ENCODE measurements at regions not wholly inside any gene's neighbourhood (a gene's known extent, or its start where the extent isn't known, plus 50 kb on each side); places are given as distances from the start of the nearest gene placed in this dataset.

DNA sequence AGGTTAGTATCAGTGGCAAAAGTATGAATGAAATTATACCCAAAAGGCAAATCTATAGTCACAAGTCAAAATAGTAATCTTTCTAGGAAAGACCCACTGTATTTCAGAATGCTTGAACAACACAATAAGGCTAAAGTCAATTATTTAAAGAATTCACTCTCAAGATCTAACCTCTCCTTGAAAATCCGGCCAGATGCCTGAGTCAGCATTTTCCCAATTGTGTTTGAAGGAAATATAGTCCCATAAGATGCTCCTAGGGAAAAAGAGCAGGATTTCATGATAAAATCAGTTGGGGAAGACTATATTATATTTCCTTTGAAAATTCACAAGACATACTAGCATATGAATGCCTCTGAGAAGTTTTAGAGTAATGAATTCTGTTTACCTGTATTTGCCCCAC lies 1075.0 kb downstream of the GRM8 start:
- H3K27me3 Mint-ChIP-seq (ENCODE audit: insufficient read depth, low read depth): no peaks in the 10 kb centered on the region
- Histone ChIP-seq H3K4me3 (no peak overlapping the region), H3K9ac (no peak overlapping the region), H3K4me2 (no peak overlapping the region), H3K27ac (no peak overlapping the region), H2AFZ (replicated peaks) (no peak overlapping the region), H3K27me3 (no peaks in the 10 kb centered on the region), H4K20me1 (ENCODE audit: low read depth) (no peaks in the 10 kb centered on the region), H3K4me1 (no peaks in the 10 kb centered on the region), H3F3A (ENCODE audit: low read depth) (no peaks in the 10 kb centered on the region), H3K79me2 (ENCODE audit: low read depth) (no peaks in the 10 kb centered on the region), H3K36me3 (no peaks in the 10 kb centered on the region), H3K9me3 (ENCODE audit: low read depth) (no peaks in the 10 kb centered on the region)
- no peak for TF ChIP-seq EZH2phosphoT487 (IDR thresholded peaks at IDR 0.05)
- TF ChIP-seq, protein P1, sequence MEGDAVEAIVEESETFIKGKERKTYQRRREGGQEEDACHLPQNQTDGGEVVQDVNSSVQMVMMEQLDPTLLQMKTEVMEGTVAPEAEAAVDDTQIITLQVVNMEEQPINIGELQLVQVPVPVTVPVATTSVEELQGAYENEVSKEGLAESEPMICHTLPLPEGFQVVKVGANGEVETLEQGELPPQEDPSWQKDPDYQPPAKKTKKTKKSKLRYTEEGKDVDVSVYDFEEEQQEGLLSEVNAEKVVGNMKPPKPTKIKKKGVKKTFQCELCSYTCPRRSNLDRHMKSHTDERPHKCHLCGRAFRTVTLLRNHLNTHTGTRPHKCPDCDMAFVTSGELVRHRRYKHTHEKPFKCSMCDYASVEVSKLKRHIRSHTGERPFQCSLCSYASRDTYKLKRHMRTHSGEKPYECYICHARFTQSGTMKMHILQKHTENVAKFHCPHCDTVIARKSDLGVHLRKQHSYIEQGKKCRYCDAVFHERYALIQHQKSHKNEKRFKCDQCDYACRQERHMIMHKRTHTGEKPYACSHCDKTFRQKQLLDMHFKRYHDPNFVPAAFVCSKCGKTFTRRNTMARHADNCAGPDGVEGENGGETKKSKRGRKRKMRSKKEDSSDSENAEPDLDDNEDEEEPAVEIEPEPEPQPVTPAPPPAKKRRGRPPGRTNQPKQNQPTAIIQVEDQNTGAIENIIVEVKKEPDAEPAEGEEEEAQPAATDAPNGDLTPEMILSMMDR (IDR thresholded peaks at IDR 0.05): no peak
- no peak for TF ChIP-seq EZH2 (IDR thresholded peaks at IDR 0.05)
- H3K27ac Mint-ChIP-seq: no peak overlapping the region
- peaks cover 7% of the 10 kb centered on the region for H3K9me3 Mint-ChIP-seq
- no peak overlapping the region for H3K4me3 Mint-ChIP-seq
- DNase-seq (ENCODE audit: low spot score): no peak
- H3K36me3 Mint-ChIP-seq: no peaks in the 10 kb centered on the region
- no peaks in the 10 kb centered on the region for H3K4me1 Mint-ChIP-seq

DNA sequence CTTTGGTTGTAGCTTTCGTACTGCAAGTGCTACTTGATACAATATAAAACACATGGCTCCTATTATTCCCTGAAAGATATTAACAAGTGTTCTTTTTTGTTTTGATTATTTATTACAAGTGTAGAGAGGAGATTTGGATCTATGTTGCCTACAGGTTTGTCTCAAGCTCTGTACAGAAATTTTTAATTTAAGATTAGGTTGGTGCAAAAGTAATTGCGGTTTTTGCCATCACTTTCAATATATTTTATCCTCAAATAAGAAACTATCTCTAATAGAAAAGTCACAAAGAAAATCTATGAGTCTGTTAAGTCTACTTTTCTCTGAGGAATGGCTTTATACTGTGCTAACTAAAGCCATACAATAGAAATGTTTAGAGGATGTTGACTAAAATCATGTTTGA lies 1086.1 kb downstream of the GRM8 start:
- Mint-ChIP-seq H3K4me1 (no peaks in the 10 kb centered on the region), H3K27ac (no peak overlapping the region)
- TF ChIP-seq, protein P1 (IDR thresholded peaks at IDR 0.05): no peak
- no peak for TF ChIP-seq EZH2phosphoT487 (IDR thresholded peaks at IDR 0.05)
- no peak for TF ChIP-seq EZH2 (IDR thresholded peaks at IDR 0.05)

DNA sequence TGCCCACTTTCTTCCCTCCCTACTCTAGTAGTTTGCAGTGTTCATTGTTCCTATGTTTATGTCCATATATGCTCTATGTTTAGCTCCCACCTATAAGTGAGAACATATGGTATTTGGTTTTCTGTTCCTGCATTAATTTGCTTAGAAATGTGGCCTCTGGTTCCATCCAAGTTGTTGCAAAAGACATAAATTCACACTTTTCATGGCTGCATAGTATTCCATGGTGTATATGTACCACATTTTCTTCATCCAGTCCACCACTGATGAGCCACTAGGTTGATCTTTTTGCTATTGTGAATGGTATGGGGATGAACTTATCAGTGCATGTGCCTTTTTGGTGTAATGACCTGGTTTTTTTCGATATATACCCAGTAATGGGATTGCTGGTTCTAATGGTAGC lies 1089.1 kb downstream of the GRM8 start:
- no peak for DNase-seq (ENCODE audit: low spot score)
- Histone ChIP-seq H3K9ac (no peak overlapping the region), H3K27me3 (no peaks in the 10 kb centered on the region), H3F3A (ENCODE audit: low read depth) (no peaks in the 10 kb centered on the region), H3K4me1 (no peaks in the 10 kb centered on the region), H4K20me1 (ENCODE audit: low read depth) (no peaks in the 10 kb centered on the region), H3K4me2 (no peak overlapping the region), H2AFZ (replicated peaks) (no peak overlapping the region), H3K9me3 (ENCODE audit: low read depth) (no peaks in the 10 kb centered on the region), H3K79me2 (ENCODE audit: low read depth) (no peaks in the 10 kb centered on the region), H3K27ac (no peak overlapping the region), H3K4me3 (no peak overlapping the region), H3K36me3 (no peaks in the 10 kb centered on the region)
- Mint-ChIP-seq H3K4me1 (no peaks in the 10 kb centered on the region), H3K9me3 (no peaks in the 10 kb centered on the region), H3K36me3 (no peaks in the 10 kb centered on the region), H3K4me3 (no peak overlapping the region), H3K27ac (no peak overlapping the region), H3K27me3 (ENCODE audit: insufficient read depth, low read depth) (no peaks in the 10 kb centered on the region)
- TF ChIP-seq EZH2phosphoT487 (IDR thresholded peaks at IDR 0.05): no peak
- TF ChIP-seq, protein P1 (IDR thresholded peaks at IDR 0.05): no peak
- TF ChIP-seq EZH2 (IDR thresholded peaks at IDR 0.05): no peak

More for the DNA sequence above, 1086.1 kb downstream of the GRM8 start:
- Mint-ChIP-seq H3K36me3 (no peaks in the 10 kb centered on the region), H3K4me3 (no peak overlapping the region), H3K27me3 (ENCODE audit: insufficient read depth, low read depth) (no peaks in the 10 kb centered on the region), H3K9me3 (no peaks in the 10 kb centered on the region)
- no peaks in the 10 kb centered on the region for H3K36me3 ChIP-seq
- H3K27me3 ChIP-seq: no peaks in the 10 kb centered on the region
- H3K4me2 ChIP-seq: no peak overlapping the region
- no peak overlapping the region for H3K4me3 ChIP-seq
- no peaks in the 10 kb centered on the region for H3K79me2 ChIP-seq (ENCODE audit: low read depth)
- no peak overlapping the region for H3K9ac ChIP-seq
- H3K27ac ChIP-seq: no peak overlapping the region
- no peaks in the 10 kb centered on the region for H3F3A ChIP-seq (ENCODE audit: low read depth)
- no peaks in the 10 kb centered on the region for H3K9me3 ChIP-seq (ENCODE audit: low read depth)
- no peak overlapping the region for H2AFZ ChIP-seq (replicated peaks)
- DNase-seq (ENCODE audit: low spot score): no peak
- H3K4me1 ChIP-seq: no peaks in the 10 kb centered on the region
- no peaks in the 10 kb centered on the region for H4K20me1 ChIP-seq (ENCODE audit: low read depth)
